ENCODE measurements at regions not wholly inside any gene's neighbourhood (a gene's known extent, or its start where the extent isn't known, plus 50 kb on each side); places are given as distances from the start of the nearest gene placed in this dataset.

GRCh38 chr10:31591569-31591968 is 272.6 kb downstream of the ZEB1 start (continued):
- TF ChIP-seq FOXK2 (conservative IDR thresholded peaks at IDR 0.05 in 1 of 2, IDR thresholded peaks at IDR 0.05 in 1 of 2; ENCODE audit: low read depth in 2 of 2) (no peak), NCOA6 (IDR thresholded peaks at IDR 0.05) (no peak), CHD1 (IDR thresholded peaks at IDR 0.05; ENCODE audit: low read length) (no peak), MAZ (CRISPR knock-in tag; conservative IDR thresholded peaks at IDR 0.05 in 1 of 2, IDR thresholded peaks at IDR 0.05 in 1 of 2) (no peak)

GRCh38 chr10:31590023-31590800 is 271.2 kb downstream of the ZEB1 start:
- no peaks in the 10 kb centered on the region for H3K9me3 ChIP-seq (replicated peaks; ENCODE audit: control insufficient read depth, insufficient read depth, low read depth, low read length)
- ATAC-seq (no peak), DNase-seq (ENCODE audit: extremely low read depth in 1 of 4, low spot score in 3 of 4) (no peak), FAIRE-seq (no peak)
- H2AFZ ChIP-seq (ENCODE audit: low read depth, low read length): no peak overlapping the region
- H3K27me3 ChIP-seq (ENCODE audit: control insufficient read depth in 2 of 2, insufficient read depth in 2 of 2, low read length in 2 of 2): peaks cover 0 to 5% of the 10 kb centered on the region in 2 experiments; a peak in 2 of 5 replicates
- TF ChIP-seq NR2F6 (CRISPR knock-in tag; IDR thresholded peaks at IDR 0.05): no peak
- in situ Hi-C loops (cut with MboI): no loop called here
- ChIA-PET POLR2A (no interaction called here), CTCF (ENCODE audit: low intra/inter-chr PET ratio) (no interaction called here)
- no peak overlapping the region for H3K4me3 ChIP-seq
- no peak overlapping the region for H3K4me2 ChIP-seq (ENCODE audit: insufficient read depth, low read length)
- H3K9ac ChIP-seq (ENCODE audit: insufficient read depth in 1 of 2, low read depth in 2 of 2, low read length in 2 of 2): no peak overlapping the region
- no peaks in the 10 kb centered on the region for H3K9me1 ChIP-seq (ENCODE audit: control insufficient read depth, insufficient read depth, low read length)
- H3K36me3 ChIP-seq (ENCODE audit: control insufficient read depth, insufficient read depth, low read length): no peaks in the 10 kb centered on the region
- no peaks in the 10 kb centered on the region for H3K79me2 ChIP-seq (ENCODE audit: control insufficient read depth, insufficient read depth, low read length)
- no peaks in the 10 kb centered on the region for H4K20me1 ChIP-seq (replicated peaks; ENCODE audit: control insufficient read depth, insufficient read depth, low read length)
- intact Hi-C loops (cut with micrococcal nuclease): no loop called here
- H3K27ac ChIP-seq (ENCODE audit: extremely low read depth, low read depth, low read length): no peak overlapping the region
- BruUV-seq (replicated peaks): no TSS peak
- WGBS (ENCODE audit: insufficient coverage, low coverage, missing lambda C conversion rate): under 1% methylated on average over 6 of the region's 6 CpGs
- H3K4me1 ChIP-seq (replicated peaks in 1 of 2; ENCODE audit: control insufficient read depth in 2 of 2, insufficient read depth in 2 of 2, low read length in 2 of 2): no peaks in the 10 kb centered on the region
